HEK293 (cell line): ENCODE measurements at regions not wholly inside any gene's neighbourhood (a gene's known extent, or its start where the extent isn't known, plus 50 kb on each side); places are given as distances from the start of the nearest gene placed in this dataset.

Experiments used
- CTCF ChIA-PET: fragments of 350-600 bp; formaldehyde crosslinking; extraction: SDS; loops from one replicate; lab custom pipeline; 2021; ENCODE audit warnings: antibody characterized with exemption; lab: Yijun Ruan, JAX
- POLR2A ChIA-PET: fragments of 300-600 bp; formaldehyde crosslinking; extraction: SDS; loops from one replicate; lab custom pipeline; 2020; ENCODE audit warnings: antibody characterized with exemption, inconsistent platforms; lab: Yijun Ruan, JAX
- H3K27ac ChIP-seq: fragments of 200-500 bp; sonication (Bioruptor generic); 2 replicates; pipeline ENCODE4 v1.5.1; 2014; ENCODE audit warnings: low read depth, low read length, control low read depth, inconsistent platforms; ENCODE audit errors: extremely low read depth
- H3K36me3 ChIP-seq, 2 experiments: fragments of 200-500 bp in 1 of 2; sonication (Bioruptor generic) in 1 of 2; 1 replicate in 1 of 2; 2 replicates in 1 of 2; pipeline ENCODE4 v1.5.1; 2014 to 2017; ENCODE audit warnings: inconsistent platforms in 2 of 2, low read length in 2 of 2; ENCODE audit not compliant: control insufficient read depth in 2 of 2, insufficient read depth in 1 of 2
- H3K4me1 ChIP-seq: fragments of 200-500 bp; sonication (Bioruptor generic); 2 replicates; pipeline ENCODE4 v1.5.1; 2014; ENCODE audit warnings: mild to moderate bottlenecking, low read length, inconsistent platforms; ENCODE audit not compliant: control insufficient read depth, insufficient read depth
- H3K4me3 ChIP-seq: 2 replicates; pipeline ENCODE4 v1.5.1; 2011; ENCODE audit warnings: low read depth, mild to moderate bottlenecking, control low read depth, low read length, moderate library complexity
- H3K9me3 ChIP-seq: fragments of 200-500 bp; sonication (Bioruptor generic); 2 replicates; pipeline ENCODE4 v1.5.1; 2014; ENCODE audit warnings: low read depth, low read length, inconsistent platforms; ENCODE audit not compliant: control insufficient read depth, insufficient read depth
- EGR2 ChIP-seq: fragments of 450-650 bp; formaldehyde crosslinking; IDR thresholded peaks from 2 replicates; pipeline ENCODE4 v1.5.1; 2016; ENCODE audit warnings: low read depth, missing biosample characterization, missing genetic modification characterization
- GLIS2 ChIP-seq: fragments of 450-650 bp; formaldehyde crosslinking; IDR thresholded peaks from 2 replicates; pipeline ENCODE4 v1.5.1; 2016; ENCODE audit warnings: missing biosample characterization, missing genetic modification characterization
- HOXA7 ChIP-seq: sonication (generic); formaldehyde crosslinking; IDR thresholded peaks from 2 replicates; pipeline ENCODE4 v1.8.1; 2022; ENCODE audit warnings: missing genetic modification reagents, borderline replicate concordance
- MEIS1 ChIP-seq: sonication (generic); formaldehyde crosslinking; IDR thresholded peaks from 2 replicates; pipeline ENCODE4 v1.8.1; 2022; ENCODE audit warnings: missing genetic modification reagents, mild to moderate bottlenecking, borderline replicate concordance
- OSR2 ChIP-seq: fragments of 450-650 bp; formaldehyde crosslinking; IDR thresholded peaks from 2 replicates; pipeline ENCODE4 v1.5.1; 2016; ENCODE audit warnings: missing biosample characterization, missing genetic modification characterization
- SP2 ChIP-seq: fragments of 450-650 bp; formaldehyde crosslinking; IDR thresholded peaks from 2 replicates; pipeline ENCODE4 v1.5.1; 2016; ENCODE audit warnings: missing biosample characterization, missing genetic modification characterization
- SP3 ChIP-seq: fragments of 450-650 bp; formaldehyde crosslinking; IDR thresholded peaks from 2 replicates; pipeline ENCODE4 v1.5.1; 2016; ENCODE audit warnings: missing biosample characterization, missing genetic modification characterization
- ZBTB17 ChIP-seq: fragments of 450-650 bp; formaldehyde crosslinking; IDR thresholded peaks from 2 replicates; pipeline ENCODE4 v1.5.1; 2016; ENCODE audit warnings: missing biosample characterization, missing genetic modification characterization
- ZBTB8A ChIP-seq: fragments of 450-650 bp; formaldehyde crosslinking; IDR thresholded peaks from 2 replicates; pipeline ENCODE4 v1.5.1; 2016; ENCODE audit warnings: missing biosample characterization, missing genetic modification characterization
- ZFP69B ChIP-seq: fragments of 450-650 bp; formaldehyde crosslinking; IDR thresholded peaks from 2 replicates; pipeline ENCODE4 v1.5.1; 2016; ENCODE audit warnings: missing biosample characterization, missing genetic modification characterization
- ZNF114 ChIP-seq: fragments of 450-650 bp; formaldehyde crosslinking; IDR thresholded peaks from 2 replicates; pipeline ENCODE4 v1.5.0; 2017; ENCODE audit warnings: missing biosample characterization, missing genetic modification characterization
- ZNF133 ChIP-seq: fragments of 450-650 bp; formaldehyde crosslinking; IDR thresholded peaks from 2 replicates; pipeline ENCODE4 v1.5.1; 2016; ENCODE audit warnings: missing biosample characterization, missing genetic modification characterization
- ZNF16 ChIP-seq: fragments of 450-650 bp; formaldehyde crosslinking; IDR thresholded peaks from 2 replicates; pipeline ENCODE4 v1.5.1; 2016; ENCODE audit warnings: low read depth, missing biosample characterization, missing genetic modification characterization
- ZNF169 ChIP-seq: fragments of 450-650 bp; formaldehyde crosslinking; IDR thresholded peaks from 2 replicates; pipeline ENCODE4 v1.5.1; 2016; ENCODE audit warnings: missing biosample characterization, missing genetic modification characterization
- ZNF274 ChIP-seq, 2 experiments: fragments of 200-500 bp in 1 of 2; fragments of 450-650 bp in 1 of 2; sonication (Bioruptor generic) in 1 of 2; formaldehyde crosslinking in 1 of 2; IDR thresholded peaks; 2 replicates each; pipeline versions ENCODE4 v1.5.1 to v1.6.1; 2014 to 2016; ENCODE audit warnings: borderline replicate concordance in 1 of 2, inconsistent platforms in 1 of 2, low read length in 1 of 2, missing biosample characterization in 1 of 2, missing genetic modification characterization in 1 of 2
- ZNF529 ChIP-seq: fragments of 450-650 bp; formaldehyde crosslinking; IDR thresholded peaks from 2 replicates; pipeline ENCODE4 v1.5.1; 2017; ENCODE audit warnings: missing genetic modification characterization, missing biosample characterization; ENCODE audit not compliant: insufficient replicate concordance
- ZNF548 ChIP-seq: fragments of 450-650 bp; formaldehyde crosslinking; IDR thresholded peaks from 2 replicates; pipeline ENCODE4 v1.5.1; 2016; ENCODE audit warnings: missing biosample characterization, missing genetic modification characterization
- ZNF558 ChIP-seq: fragments of 450-650 bp; formaldehyde crosslinking; IDR thresholded peaks from 2 replicates; pipeline ENCODE4 v1.5.1; 2016; ENCODE audit warnings: missing biosample characterization, missing genetic modification characterization
- ZNF623 ChIP-seq: fragments of 450-650 bp; formaldehyde crosslinking; IDR thresholded peaks from 2 replicates; pipeline ENCODE4 v1.5.1; 2016; ENCODE audit warnings: missing biosample characterization, missing genetic modification characterization
- ZNF664 ChIP-seq: fragments of 450-650 bp; formaldehyde crosslinking; IDR thresholded peaks from 2 replicates; pipeline ENCODE4 v1.5.1; 2016; ENCODE audit warnings: missing biosample characterization, missing genetic modification characterization
- ZNF747 ChIP-seq: fragments of 450-650 bp; formaldehyde crosslinking; IDR thresholded peaks from 2 replicates; pipeline ENCODE4 v1.5.1; 2016; ENCODE audit warnings: missing biosample characterization, missing genetic modification characterization
- ZNF768 ChIP-seq: fragments of 450-650 bp; formaldehyde crosslinking; IDR thresholded peaks from 2 replicates; pipeline ENCODE4 v1.5.1; 2018; ENCODE audit warnings: missing biosample characterization, mild to moderate bottlenecking, missing genetic modification characterization
- ZNF776 ChIP-seq: fragments of 450-650 bp; formaldehyde crosslinking; IDR thresholded peaks from 2 replicates; pipeline ENCODE4 v1.5.0; 2017; ENCODE audit warnings: missing biosample characterization, missing genetic modification characterization, borderline replicate concordance
- ZNF792 ChIP-seq: fragments of 450-650 bp; formaldehyde crosslinking; IDR thresholded peaks from 2 replicates; pipeline ENCODE4 v1.5.1; 2016; ENCODE audit warnings: missing biosample characterization, missing genetic modification characterization
- TF ChIP-seq, protein P1 (sequence below): fragments of 450-650 bp; formaldehyde crosslinking; IDR thresholded peaks from 2 replicates; pipeline ENCODE4 v1.5.1; 2017; ENCODE audit warnings: missing biosample characterization, missing genetic modification characterization
- TF ChIP-seq, protein P2 (sequence below): sonication (generic); formaldehyde crosslinking; IDR thresholded peaks from 2 replicates; pipeline ENCODE4 v1.8.1; 2022; ENCODE audit warnings: mild to moderate bottlenecking, moderate library complexity, missing genetic modification reagents
- TF ChIP-seq, protein P3 (sequence below): fragments of 450-650 bp; formaldehyde crosslinking; IDR thresholded peaks from 2 replicates; pipeline ENCODE4 v1.5.1; 2016; ENCODE audit warnings: missing biosample characterization, missing genetic modification characterization, low read depth
- TF ChIP-seq, protein P4 (sequence below): fragments of 450-650 bp; IDR thresholded peaks from 2 replicates; pipeline ENCODE4 v1.5.1; 2018; ENCODE audit warnings: missing biosample characterization, missing genetic modification characterization

DNA sequence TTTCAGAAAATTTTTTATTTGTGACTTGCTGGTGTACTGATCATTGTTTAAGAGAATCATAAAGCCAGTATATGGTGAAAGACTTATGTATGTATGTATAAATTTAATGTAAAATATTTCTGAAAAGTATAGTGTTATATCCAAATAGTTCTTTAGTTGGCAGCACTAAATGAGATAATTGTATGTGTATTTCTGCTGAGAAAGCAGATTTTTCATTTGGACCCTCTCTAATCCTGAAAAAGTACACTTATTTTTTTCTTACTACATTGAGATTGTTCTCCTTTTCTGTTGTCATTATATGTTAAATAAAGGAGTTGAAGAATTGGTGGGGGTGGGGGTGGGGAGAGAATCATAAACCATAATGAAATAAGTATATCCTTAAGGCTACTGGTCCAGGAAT, 324.9 kb upstream of the SUCLG2 start (continued):
- TF ChIP-seq, protein P1, sequence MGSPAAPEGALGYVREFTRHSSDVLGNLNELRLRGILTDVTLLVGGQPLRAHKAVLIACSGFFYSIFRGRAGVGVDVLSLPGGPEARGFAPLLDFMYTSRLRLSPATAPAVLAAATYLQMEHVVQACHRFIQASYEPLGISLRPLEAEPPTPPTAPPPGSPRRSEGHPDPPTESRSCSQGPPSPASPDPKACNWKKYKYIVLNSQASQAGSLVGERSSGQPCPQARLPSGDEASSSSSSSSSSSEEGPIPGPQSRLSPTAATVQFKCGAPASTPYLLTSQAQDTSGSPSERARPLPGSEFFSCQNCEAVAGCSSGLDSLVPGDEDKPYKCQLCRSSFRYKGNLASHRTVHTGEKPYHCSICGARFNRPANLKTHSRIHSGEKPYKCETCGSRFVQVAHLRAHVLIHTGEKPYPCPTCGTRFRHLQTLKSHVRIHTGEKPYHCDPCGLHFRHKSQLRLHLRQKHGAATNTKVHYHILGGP (tag by site-specific recombination) = no peak
- TF ChIP-seq GLIS2 (tag by site-specific recombination) (no peak), ZNF768 (tag by site-specific recombination) (no peak), ZNF16 (tag by site-specific recombination) (no peak), OSR2 (tag by site-specific recombination) (no peak)

DNA sequence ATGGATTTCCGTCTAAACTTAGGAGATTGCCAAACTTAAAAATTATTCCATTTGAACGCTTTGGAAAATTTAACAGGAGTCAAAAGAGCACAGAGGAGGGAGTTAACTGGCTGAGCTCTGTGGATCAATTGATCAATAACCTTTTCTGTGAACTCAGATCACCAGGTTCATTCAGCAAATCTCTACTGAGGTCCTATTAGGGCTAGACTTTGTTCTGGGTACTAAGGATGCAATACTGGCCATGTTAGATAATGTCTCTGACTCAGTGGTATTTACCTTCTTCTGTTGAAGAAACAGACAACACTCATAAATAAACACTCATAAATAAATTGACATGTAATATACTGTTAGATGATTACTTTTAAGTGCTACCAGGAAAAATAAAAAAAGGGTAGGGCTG, 323.4 kb upstream of the SUCLG2 start:
- Histone ChIP-seq H3K4me3 (no peak overlapping the region), H3K4me1 (no peaks in the 10 kb centered on the region)
- TF ChIP-seq ZBTB17 (tag by site-specific recombination) = no peak
- TF ChIP-seq ZNF548 (tag by site-specific recombination) = no peak
- no peak for TF ChIP-seq ZNF558 (tag by site-specific recombination)
- TF ChIP-seq, protein P2, sequence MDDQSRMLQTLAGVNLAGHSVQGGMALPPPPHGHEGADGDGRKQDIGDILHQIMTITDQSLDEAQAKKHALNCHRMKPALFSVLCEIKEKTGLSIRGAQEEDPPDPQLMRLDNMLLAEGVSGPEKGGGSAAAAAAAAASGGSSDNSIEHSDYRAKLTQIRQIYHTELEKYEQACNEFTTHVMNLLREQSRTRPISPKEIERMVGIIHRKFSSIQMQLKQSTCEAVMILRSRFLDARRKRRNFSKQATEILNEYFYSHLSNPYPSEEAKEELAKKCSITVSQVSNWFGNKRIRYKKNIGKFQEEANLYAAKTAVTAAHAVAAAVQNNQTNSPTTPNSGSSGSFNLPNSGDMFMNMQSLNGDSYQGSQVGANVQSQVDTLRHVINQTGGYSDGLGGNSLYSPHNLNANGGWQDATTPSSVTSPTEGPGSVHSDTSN (CRISPR knock-in tag) = no peak
- no peak for TF ChIP-seq ZNF792 (tag by site-specific recombination)
- TF ChIP-seq ZNF114 (tag by site-specific recombination) = no peak
- TF ChIP-seq, protein P3, sequence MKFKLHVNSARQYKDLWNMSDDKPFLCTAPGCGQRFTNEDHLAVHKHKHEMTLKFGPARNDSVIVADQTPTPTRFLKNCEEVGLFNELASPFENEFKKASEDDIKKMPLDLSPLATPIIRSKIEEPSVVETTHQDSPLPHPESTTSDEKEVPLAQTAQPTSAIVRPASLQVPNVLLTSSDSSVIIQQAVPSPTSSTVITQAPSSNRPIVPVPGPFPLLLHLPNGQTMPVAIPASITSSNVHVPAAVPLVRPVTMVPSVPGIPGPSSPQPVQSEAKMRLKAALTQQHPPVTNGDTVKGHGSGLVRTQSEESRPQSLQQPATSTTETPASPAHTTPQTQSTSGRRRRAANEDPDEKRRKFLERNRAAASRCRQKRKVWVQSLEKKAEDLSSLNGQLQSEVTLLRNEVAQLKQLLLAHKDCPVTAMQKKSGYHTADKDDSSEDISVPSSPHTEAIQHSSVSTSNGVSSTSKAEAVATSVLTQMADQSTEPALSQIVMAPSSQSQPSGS = no peak
- TF ChIP-seq, all 188 proteins: peak for 0
- ChIA-PET POLR2A (no interaction called here), CTCF (no interaction called here)
- Histone ChIP-seq H3K36me3 (no peaks in the 10 kb centered on the region), H3K9me3 (no peaks in the 10 kb centered on the region), H3K27ac (no peak overlapping the region)

DNA sequence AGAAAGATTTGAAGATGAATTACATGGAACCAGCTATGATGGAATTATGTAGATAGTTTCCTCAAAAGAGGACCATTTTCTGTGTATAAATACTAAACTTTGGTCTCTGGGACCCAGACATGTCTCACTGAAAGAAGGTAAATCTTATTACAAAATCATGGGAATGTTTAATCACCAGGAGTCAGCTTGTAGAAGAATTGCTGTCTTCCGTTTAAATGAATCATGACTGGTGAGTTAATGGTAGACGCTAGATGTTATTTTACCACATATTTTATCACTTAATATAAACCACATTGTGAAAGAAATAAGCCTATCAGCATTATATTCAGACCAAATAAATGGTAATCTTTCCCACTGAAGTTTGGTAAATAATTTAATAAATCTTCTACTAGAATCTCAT, 322.3 kb upstream of the SUCLG2 start:
- Histone ChIP-seq H3K27ac (no peak overlapping the region), H3K36me3 (no peaks in the 10 kb centered on the region), H3K9me3 (no peaks in the 10 kb centered on the region), H3K4me3 (no peak overlapping the region), H3K4me1 (no peaks in the 10 kb centered on the region)
- ChIA-PET CTCF (no interaction called here), POLR2A (no interaction called here)
- TF ChIP-seq ZNF776 (tag by site-specific recombination) = no peak
- TF ChIP-seq, protein P2 (CRISPR knock-in tag) = no peak
- no peak for TF ChIP-seq ZNF529 (tag by site-specific recombination)
- no peak for TF ChIP-seq EGR2 (tag by site-specific recombination)
- no peak for TF ChIP-seq ZNF274 (IDR thresholded peaks at IDR 0.05; ENCODE audit: low read length)
- TF ChIP-seq ZNF274 (tag by site-specific recombination; IDR thresholded peaks at IDR 0.05; ENCODE audit: borderline replicate concordance) = no peak
- no peak for TF ChIP-seq ZNF664
- no peak for TF ChIP-seq MEIS1 (CRISPR knock-in tag)
- TF ChIP-seq ZNF768 (tag by site-specific recombination) = no peak
- no peak for TF ChIP-seq ZBTB8A (tag by site-specific recombination)
- TF ChIP-seq SP3 (tag by site-specific recombination) = no peak
- TF ChIP-seq SP2 (tag by site-specific recombination) = no peak
- TF ChIP-seq ZNF169 = no peak
- no peak for TF ChIP-seq HOXA7
- no peak for TF ChIP-seq ZNF747 (tag by site-specific recombination)
- TF ChIP-seq ZFP69B (tag by site-specific recombination) = no peak
- TF ChIP-seq ZNF133 = no peak
- TF ChIP-seq ZNF114 (tag by site-specific recombination) = no peak
- TF ChIP-seq, protein P4, sequence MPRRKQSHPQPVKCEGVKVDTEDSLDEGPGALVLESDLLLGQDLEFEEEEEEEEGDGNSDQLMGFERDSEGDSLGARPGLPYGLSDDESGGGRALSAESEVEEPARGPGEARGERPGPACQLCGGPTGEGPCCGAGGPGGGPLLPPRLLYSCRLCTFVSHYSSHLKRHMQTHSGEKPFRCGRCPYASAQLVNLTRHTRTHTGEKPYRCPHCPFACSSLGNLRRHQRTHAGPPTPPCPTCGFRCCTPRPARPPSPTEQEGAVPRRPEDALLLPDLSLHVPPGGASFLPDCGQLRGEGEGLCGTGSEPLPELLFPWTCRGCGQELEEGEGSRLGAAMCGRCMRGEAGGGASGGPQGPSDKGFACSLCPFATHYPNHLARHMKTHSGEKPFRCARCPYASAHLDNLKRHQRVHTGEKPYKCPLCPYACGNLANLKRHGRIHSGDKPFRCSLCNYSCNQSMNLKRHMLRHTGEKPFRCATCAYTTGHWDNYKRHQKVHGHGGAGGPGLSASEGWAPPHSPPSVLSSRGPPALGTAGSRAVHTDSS = no peak
- TF ChIP-seq ZNF623 = no peak
